ENCODE measurements at regions not wholly inside any gene's neighbourhood (a gene's known extent, or its start where the extent isn't known, plus 50 kb on each side); places are given as distances from the start of the nearest gene placed in this dataset.
A peak's percentile ranks its signal among the peaks of the same experiment; 100 is the strongest.

- H3K4me3 ChIP-seq (ENCODE audit: low read length), result no peak overlapping the region
- peak; percentile 31 for DNase-seq (ENCODE audit: low read depth, low spot score)
Measured at GRCh38 chr22:47996446-47996857, 1234.0 kb downstream of the TBC1D22A start.

- no peak overlapping the region for H3K4me3 ChIP-seq (ENCODE audit: low read length)
- no peak for DNase-seq (ENCODE audit: low read depth, low spot score)
Measured at GRCh38 chr22:47995718-47996117, 1233.3 kb downstream of the TBC1D22A start.

GRCh38 chr22:47995264-47995627 lies 1232.8 kb downstream of the TBC1D22A start:
- H3K4me3 ChIP-seq (ENCODE audit: low read length), result no peak overlapping the region
- no peak for DNase-seq (ENCODE audit: low read depth, low spot score)

- no peak for DNase-seq (ENCODE audit: low read depth, low spot score)
Measured at GRCh38 chr22:47994601-47995263, 1232.3 kb downstream of the TBC1D22A start.

GRCh38 chr22:47994045-47994444 lies 1231.6 kb downstream of the TBC1D22A start:
- no peak overlapping the region for H3K4me3 ChIP-seq (ENCODE audit: low read length)
- no peak for DNase-seq (ENCODE audit: low read depth, low spot score)

More at GRCh38 chr22:47994601-47995263, 1232.3 kb downstream of the TBC1D22A start:
- H3K4me3 ChIP-seq (ENCODE audit: low read length), result no peak overlapping the region

GRCh38 chr22:47990481-47990880 lies 1228.0 kb downstream of the TBC1D22A start:
- no peak for DNase-seq (ENCODE audit: low read depth, low spot score)
- H3K4me3 ChIP-seq (ENCODE audit: low read length), result no peak overlapping the region

- DNase-seq (ENCODE audit: low read depth, low spot score), result no peak
- no peak overlapping the region for H3K4me3 ChIP-seq (ENCODE audit: low read length)
Measured at GRCh38 chr22:47987885-47988515, 1225.5 kb downstream of the TBC1D22A start.

GRCh38 chr22:47976219-47976618 lies 1213.8 kb downstream of the TBC1D22A start:
- H3K4me3 ChIP-seq (ENCODE audit: low read length), result no peak overlapping the region
- no peak for DNase-seq (ENCODE audit: low read depth, low spot score)

- no peak for DNase-seq (ENCODE audit: low read depth, low spot score)
- H3K4me3 ChIP-seq (ENCODE audit: low read length), result no peak overlapping the region
Measured at GRCh38 chr22:47967831-47968230, 1205.4 kb downstream of the TBC1D22A start.

- H3K4me3 ChIP-seq (ENCODE audit: low read length), result no peak overlapping the region
- DNase-seq (ENCODE audit: low read depth, low spot score), result no peak
Measured at GRCh38 chr22:47966316-47966715, 1203.9 kb downstream of the TBC1D22A start.

- no peak overlapping the region for H3K4me3 ChIP-seq (ENCODE audit: low read length)
- DNase-seq (ENCODE audit: low read depth, low spot score), result no peak
Measured at GRCh38 chr22:47965896-47966295, 1203.4 kb downstream of the TBC1D22A start.

- DNase-seq (ENCODE audit: low read depth, low spot score), result no peak
Measured at GRCh38 chr22:47965066-47965465, 1202.6 kb downstream of the TBC1D22A start.

GRCh38 chr22:47963660-47964059 lies 1201.2 kb downstream of the TBC1D22A start:
- DNase-seq (ENCODE audit: low read depth, low spot score), result no peak
- H3K4me3 ChIP-seq (ENCODE audit: low read length), result no peak overlapping the region

More at GRCh38 chr22:47965066-47965465, 1202.6 kb downstream of the TBC1D22A start:
- no peak overlapping the region for H3K4me3 ChIP-seq (ENCODE audit: low read length)

GRCh38 chr22:47957649-47958048 lies 1195.2 kb downstream of the TBC1D22A start:
- H3K4me3 ChIP-seq (ENCODE audit: low read length), result no peak overlapping the region
- DNase-seq (ENCODE audit: low read depth, low spot score), result no peak

GRCh38 chr22:47954107-47954506 lies 1191.7 kb downstream of the TBC1D22A start:
- H3K4me3 ChIP-seq (ENCODE audit: low read length), result no peak overlapping the region
- DNase-seq (ENCODE audit: low read depth, low spot score), result no peak

- no peak overlapping the region for H3K4me3 ChIP-seq (ENCODE audit: low read length)
- no peak for DNase-seq (ENCODE audit: low read depth, low spot score)
Measured at GRCh38 chr22:47944941-47945340, 1182.5 kb downstream of the TBC1D22A start.

GRCh38 chr22:47943729-47944700 lies 1181.6 kb downstream of the TBC1D22A start:
- H3K4me3 ChIP-seq (ENCODE audit: low read length), result no peak overlapping the region
- DNase-seq (ENCODE audit: low read depth, low spot score), result peak; percentile 14

- no peak overlapping the region for H3K4me3 ChIP-seq (ENCODE audit: low read length)
- no peak for DNase-seq (ENCODE audit: low read depth, low spot score)
Measured at GRCh38 chr22:47940211-47940610, 1177.8 kb downstream of the TBC1D22A start.

GRCh38 chr22:47933891-47934290 lies 1171.4 kb downstream of the TBC1D22A start:
- no peak overlapping the region for H3K4me3 ChIP-seq (ENCODE audit: low read length)
- DNase-seq (ENCODE audit: low read depth, low spot score), result no peak

- H3K4me3 ChIP-seq (ENCODE audit: low read length), result no peak overlapping the region
- no peak for DNase-seq (ENCODE audit: low read depth, low spot score)
Measured at GRCh38 chr22:47933226-47933625, 1170.8 kb downstream of the TBC1D22A start.

Data from Jurkat, Clone E6-1 (cell line).